GM21381 (cell line): ENCODE measurements at regions not wholly inside any gene's neighbourhood (a gene's known extent, or its start where the extent isn't known, plus 50 kb on each side); places are given as distances from the start of the nearest gene placed in this dataset.
"Not testable (repeated sequence)": the region's sequence is repeated elsewhere in the genome, so short reads cannot be mapped to it uniquely, and the experiment has no call there.

Source experiments
- ATAC-seq: cut with Tn5 transposase; IDR thresholded peaks from one replicate; pipeline ENCODE4 v1.9.1; 2021; ENCODE audit warnings: mild to moderate bottlenecking, moderate library complexity; ENCODE audit not compliant: unreplicated experiment

- no peak for ATAC-seq
Observed at GRCh38 chr7:79786187-79786586, 332.7 kb upstream of the MAGI2 start.

- ATAC-seq: no peak
Observed at GRCh38 chr7:79785556-79785955, 332.1 kb upstream of the MAGI2 start.

- ATAC-seq: no peak
Observed at GRCh38 chr7:79782906-79783305, 329.4 kb upstream of the MAGI2 start.

GRCh38 chr7:79782256-79782655, 328.8 kb upstream of the MAGI2 start:
- ATAC-seq: no peak

- no peak for ATAC-seq
Observed at GRCh38 chr7:79781716-79782115, 328.2 kb upstream of the MAGI2 start.

GRCh38 chr7:79778786-79779770, 325.6 kb upstream of the MAGI2 start:
- no peak for ATAC-seq

GRCh38 chr7:79775911-79776310, 322.4 kb upstream of the MAGI2 start:
- no peak for ATAC-seq

- no peak for ATAC-seq
Observed at GRCh38 chr7:79774150-79774549, 320.7 kb upstream of the MAGI2 start.

- ATAC-seq: no peak
Observed at GRCh38 chr7:79770970-79771369, 317.5 kb upstream of the MAGI2 start.

GRCh38 chr7:79770063-79770462, 316.6 kb upstream of the MAGI2 start:
- no peak for ATAC-seq

- not testable (repeated sequence) for ATAC-seq
Observed at GRCh38 chr7:79767876-79768560, 314.6 kb upstream of the MAGI2 start.

- ATAC-seq: not testable (repeated sequence)
Observed at GRCh38 chr7:79767192-79767591, 313.7 kb upstream of the MAGI2 start.

- no peak for ATAC-seq
Observed at GRCh38 chr7:79761876-79762429, 308.5 kb upstream of the MAGI2 start.

- not testable (repeated sequence) for ATAC-seq
Observed at GRCh38 chr7:79750941-79751340, 297.5 kb upstream of the MAGI2 start.

GRCh38 chr7:79749856-79750255, 296.4 kb upstream of the MAGI2 start:
- ATAC-seq: no peak

GRCh38 chr7:79741684-79742083, 288.2 kb upstream of the MAGI2 start:
- ATAC-seq: no peak

GRCh38 chr7:79740076-79740475, 286.6 kb upstream of the MAGI2 start:
- no peak for ATAC-seq

GRCh38 chr7:79739036-79739709, 285.7 kb upstream of the MAGI2 start:
- not testable (repeated sequence) for ATAC-seq

- no peak for ATAC-seq
Observed at GRCh38 chr7:79736418-79736817, 283.0 kb upstream of the MAGI2 start.

- ATAC-seq: no peak
Observed at GRCh38 chr7:79735012-79735411, 281.5 kb upstream of the MAGI2 start.

GRCh38 chr7:79734181-79734580, 280.7 kb upstream of the MAGI2 start:
- no peak for ATAC-seq
